Neural progenitor cell (in vitro differentiated cells): ENCODE measurements at regions not wholly inside any gene's neighbourhood (a gene's known extent, or its start where the extent isn't known, plus 50 kb on each side); places are given as distances from the start of the nearest gene placed in this dataset.

Experiments
- EZH2 ChIP-seq: fragments of 200-600 bp; sonication (generic); IDR thresholded peaks from 2 replicates; pipeline ENCODE4 v1.6.1; 2017; ENCODE audit warnings: antibody characterized with exemption, mild to moderate bottlenecking, moderate library complexity
- TF ChIP-seq, protein P1 (sequence below): fragments of 200-600 bp; sonication (generic); IDR thresholded peaks from 2 replicates; pipeline ENCODE4 v1.5.1; 2017; ENCODE audit warnings: antibody characterized with exemption, mild to moderate bottlenecking

DNA sequence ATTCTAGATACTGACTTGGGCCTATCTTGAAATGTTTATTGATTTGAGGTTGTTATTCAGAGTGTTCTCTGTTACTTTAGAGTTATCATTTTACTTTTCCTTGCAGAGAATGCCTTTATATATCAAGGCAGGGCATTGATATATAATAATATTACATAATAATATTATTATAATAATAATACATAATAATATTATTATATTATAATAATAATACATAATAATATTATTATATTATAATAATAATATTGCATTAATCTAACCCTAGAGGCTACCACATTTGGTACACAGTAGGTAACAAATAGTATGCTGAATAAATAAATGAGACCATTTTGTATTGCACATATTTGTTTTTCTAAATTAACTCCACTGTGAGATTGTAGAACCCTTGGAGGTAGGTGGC is 216.3 kb downstream of the EFHB start:
- TF ChIP-seq, protein P1, sequence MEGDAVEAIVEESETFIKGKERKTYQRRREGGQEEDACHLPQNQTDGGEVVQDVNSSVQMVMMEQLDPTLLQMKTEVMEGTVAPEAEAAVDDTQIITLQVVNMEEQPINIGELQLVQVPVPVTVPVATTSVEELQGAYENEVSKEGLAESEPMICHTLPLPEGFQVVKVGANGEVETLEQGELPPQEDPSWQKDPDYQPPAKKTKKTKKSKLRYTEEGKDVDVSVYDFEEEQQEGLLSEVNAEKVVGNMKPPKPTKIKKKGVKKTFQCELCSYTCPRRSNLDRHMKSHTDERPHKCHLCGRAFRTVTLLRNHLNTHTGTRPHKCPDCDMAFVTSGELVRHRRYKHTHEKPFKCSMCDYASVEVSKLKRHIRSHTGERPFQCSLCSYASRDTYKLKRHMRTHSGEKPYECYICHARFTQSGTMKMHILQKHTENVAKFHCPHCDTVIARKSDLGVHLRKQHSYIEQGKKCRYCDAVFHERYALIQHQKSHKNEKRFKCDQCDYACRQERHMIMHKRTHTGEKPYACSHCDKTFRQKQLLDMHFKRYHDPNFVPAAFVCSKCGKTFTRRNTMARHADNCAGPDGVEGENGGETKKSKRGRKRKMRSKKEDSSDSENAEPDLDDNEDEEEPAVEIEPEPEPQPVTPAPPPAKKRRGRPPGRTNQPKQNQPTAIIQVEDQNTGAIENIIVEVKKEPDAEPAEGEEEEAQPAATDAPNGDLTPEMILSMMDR, result no peak
- TF ChIP-seq EZH2, result no peak
